ENCODE measurements at regions not wholly inside any gene's neighbourhood (a gene's known extent, or its start where the extent isn't known, plus 50 kb on each side); places are given as distances from the start of the nearest gene placed in this dataset.

GRCh38 chr14:94924189-94924588 is 154.3 kb upstream of the GSC start:
- no peak for DNase-seq (ENCODE audit: low spot score)

GRCh38 chr14:94923786-94924185 is 153.9 kb upstream of the GSC start:
- no peak for DNase-seq (ENCODE audit: low spot score)

GRCh38 chr14:94922595-94923239 is 152.8 kb upstream of the GSC start:
- no peak for DNase-seq (ENCODE audit: low spot score)

- DNase-seq (ENCODE audit: low spot score): no peak
Observed at GRCh38 chr14:94921882-94922585, 152.1 kb upstream of the GSC start.

GRCh38 chr14:94921456-94921855 is 151.5 kb upstream of the GSC start:
- no peak for DNase-seq (ENCODE audit: low spot score)

- no peak for DNase-seq (ENCODE audit: low spot score)
Observed at GRCh38 chr14:94919896-94920295, 150.0 kb upstream of the GSC start.

- DNase-seq (ENCODE audit: low spot score): no peak
Observed at GRCh38 chr14:94918896-94919295, 149.0 kb upstream of the GSC start.

GRCh38 chr14:94917041-94917600 is 147.2 kb upstream of the GSC start:
- no peak for DNase-seq (ENCODE audit: low spot score)

- DNase-seq (ENCODE audit: low spot score): no peak
Observed at GRCh38 chr14:94914191-94914590, 144.3 kb upstream of the GSC start.

GRCh38 chr14:94907626-94908261 is 137.8 kb upstream of the GSC start:
- DNase-seq (ENCODE audit: low spot score): no peak

- no peak for DNase-seq (ENCODE audit: low spot score)
Observed at GRCh38 chr14:94906991-94907587, 137.2 kb upstream of the GSC start.

GRCh38 chr14:94906577-94906976 is 136.7 kb upstream of the GSC start:
- DNase-seq (ENCODE audit: low spot score): no peak

GRCh38 chr14:94904636-94905035 is 134.7 kb upstream of the GSC start:
- DNase-seq (ENCODE audit: low spot score): no peak

GRCh38 chr14:94903883-94904282 is 134.0 kb upstream of the GSC start:
- no peak for DNase-seq (ENCODE audit: low spot score)

- no peak for DNase-seq (ENCODE audit: low spot score)
Observed at GRCh38 chr14:94903338-94903737, 133.4 kb upstream of the GSC start.

- peak; percentile 65 for DNase-seq (ENCODE audit: low spot score)
Observed at GRCh38 chr14:94897561-94897960, 127.6 kb upstream of the GSC start.

- DNase-seq (ENCODE audit: low spot score): no peak
Observed at GRCh38 chr14:94897082-94897481, 127.2 kb upstream of the GSC start.

- DNase-seq (ENCODE audit: low spot score): no peak
Observed at GRCh38 chr14:94893411-94894160, 123.7 kb upstream of the GSC start.

GRCh38 chr14:94890785-94891184 is 120.9 kb upstream of the GSC start:
- DNase-seq (ENCODE audit: low spot score): no peak

GRCh38 chr14:94889520-94890312 is 119.8 kb upstream of the GSC start:
- no peak for DNase-seq (ENCODE audit: low spot score)

GRCh38 chr14:94888121-94888520 is 118.2 kb upstream of the GSC start:
- DNase-seq (ENCODE audit: low spot score): no peak

Data from SK-N-DZ (cell line).